HEK293T (cell line): ENCODE measurements at regions not wholly inside any gene's neighbourhood (a gene's known extent, or its start where the extent isn't known, plus 50 kb on each side); places are given as distances from the start of the nearest gene placed in this dataset.

Experiments used
- BHLHE40 ChIP-seq: fragments of 450-650 bp; IDR thresholded peaks from 2 replicates; pipeline ENCODE4 v1.6.1; 2016; ENCODE audit warnings: mild to moderate bottlenecking, moderate library complexity, borderline replicate concordance
- L3MBTL2 ChIP-seq: fragments of 450-650 bp; conservative IDR thresholded peaks from 2 replicates; pipeline ENCODE4 v1.6.1; 2016; ENCODE audit warnings: mild to moderate bottlenecking
- LEF1 ChIP-seq: fragments of 450-650 bp; IDR thresholded peaks from 2 replicates; pipeline ENCODE4 v1.6.1; 2017; ENCODE audit warnings: mild to moderate bottlenecking, borderline replicate concordance
- SP1 ChIP-seq: fragments of 450-650 bp; IDR thresholded peaks from 2 replicates; pipeline ENCODE4 v1.6.1; 2017
- ZNF384 ChIP-seq: fragments of 450-650 bp; IDR thresholded peaks from 2 replicates; pipeline ENCODE4 v1.6.1; 2016

- no peak for TF ChIP-seq L3MBTL2
- TF ChIP-seq BHLHE40, result no peak
- no peak for TF ChIP-seq ZNF384
- no peak for TF ChIP-seq LEF1
- no peak for TF ChIP-seq SP1
Measured at GRCh38 chr17:79679631-79680317, 51.0 kb upstream of the ENPP7 start.
